ENCODE measurements at regions not wholly inside any gene's neighbourhood (a gene's known extent, or its start where the extent isn't known, plus 50 kb on each side); places are given as distances from the start of the nearest gene placed in this dataset.

- Histone ChIP-seq H3K36me3 (no peaks in the 10 kb centered on the region), H3K9me3 (no peaks in the 10 kb centered on the region), H3K4me3 (no peak overlapping the region), H3K27ac (no peak overlapping the region), H3K27me3 (no peaks in the 10 kb centered on the region), H3K4me1 (no peaks in the 10 kb centered on the region)
- intact Hi-C loops (cut with DNase I), result no loop called here
- no peak for TF ChIP-seq POLR2A (IDR thresholded peaks at IDR 0.05)
- TF ChIP-seq CTCF (IDR thresholded peaks at IDR 0.05), result no peak
- 69 to 80% methylated on average over 1 to 2 of the region's 2 CpGs for WGBS, 2 donors
- DNase-seq, result no peak
These were observed 219.7 kb upstream of the FGF13 start for GRCh38 chrX:138931212-138931611.

- TF ChIP-seq POLR2A (IDR thresholded peaks at IDR 0.05) (no peak), CTCF (IDR thresholded peaks at IDR 0.05) (no peak)
- DNase-seq, result no peak
- WGBS, 2 donors, result 72 to 87% methylated on average over 4 of the region's 4 CpGs
These were observed 219.0 kb upstream of the FGF13 start for GRCh38 chrX:138930583-138930945.

GRCh38 chrX:138929926-138930582 lies 218.5 kb upstream of the FGF13 start:
- Histone ChIP-seq H3K27ac (no peak overlapping the region), H3K4me3 (no peak overlapping the region), H3K9me3 (no peaks in the 10 kb centered on the region), H3K36me3 (no peaks in the 10 kb centered on the region), H3K4me1 (peaks cover 0 to 1% (median 0%) of the 10 kb centered on the region in 3 donors), H3K27me3 (no peaks in the 10 kb centered on the region)
- intact Hi-C loops (cut with DNase I), result no loop called here
- 63 to 68% methylated on average over 4 of the region's 4 CpGs for WGBS, 2 donors
- DNase-seq, result no peak
- no peak for TF ChIP-seq POLR2A (IDR thresholded peaks at IDR 0.05)
- no peak for TF ChIP-seq CTCF (IDR thresholded peaks at IDR 0.05)

More at GRCh38 chrX:138930583-138930945, 219.0 kb upstream of the FGF13 start:
- intact Hi-C loops (cut with DNase I), result no loop called here
- no peaks in the 10 kb centered on the region for H3K36me3 ChIP-seq
- no peaks in the 10 kb centered on the region for H3K4me1 ChIP-seq
- no peaks in the 10 kb centered on the region for H3K27me3 ChIP-seq
- H3K9me3 ChIP-seq, result no peaks in the 10 kb centered on the region
- H3K4me3 ChIP-seq, result no peak overlapping the region
- no peak overlapping the region for H3K27ac ChIP-seq

GRCh38 chrX:138928737-138929459 lies 217.4 kb upstream of the FGF13 start:
- Histone ChIP-seq H3K9me3 (no peaks in the 10 kb centered on the region), H3K4me1 (peaks cover 0 to 4% (median 0%) of the 10 kb centered on the region in 3 donors), H3K27me3 (no peaks in the 10 kb centered on the region), H3K27ac (no peak overlapping the region), H3K36me3 (no peaks in the 10 kb centered on the region), H3K4me3 (no peak overlapping the region)
- WGBS, 2 donors, result 50 to 100% methylated on average over 1 of the region's 1 CpG
- TF ChIP-seq CTCF (IDR thresholded peaks at IDR 0.05) (no peak), POLR2A (IDR thresholded peaks at IDR 0.05) (no peak)
- no peak for DNase-seq
- intact Hi-C loops (cut with DNase I), result no loop called here

- H3K4me3 ChIP-seq, result no peak overlapping the region
- WGBS, 2 donors, result 15 to 45% methylated on average over 3 of the region's 3 CpGs
- H3K27ac ChIP-seq, result no peak overlapping the region
- peaks cover 0 to 4% (median 0%) of the 10 kb centered on the region in 3 donors for H3K4me1 ChIP-seq
- H3K36me3 ChIP-seq, result no peaks in the 10 kb centered on the region
- no peak for DNase-seq
- intact Hi-C loops (cut with DNase I), result no loop called here
- no peaks in the 10 kb centered on the region for H3K27me3 ChIP-seq
- TF ChIP-seq POLR2A (IDR thresholded peaks at IDR 0.05), result no peak
- TF ChIP-seq CTCF (IDR thresholded peaks at IDR 0.05), result no peak
- H3K9me3 ChIP-seq, result no peaks in the 10 kb centered on the region
These were observed 213.8 kb upstream of the FGF13 start for GRCh38 chrX:138925330-138925729.

All from esophagus squamous epithelium (tissue), 5 donors.